Activated CD8-positive, alpha-beta memory T cell treated with anti-CD3 and anti-CD28 coated beads for 48 hours (primary cell): ENCODE measurements at regions not wholly inside any gene's neighbourhood (a gene's known extent, or its start where the extent isn't known, plus 50 kb on each side); places are given as distances from the start of the nearest gene placed in this dataset.
"Not testable (repeated sequence)": the region's sequence is repeated elsewhere in the genome, so short reads cannot be mapped to it uniquely, and the experiment has no call there.

Experiments
- DNase-seq, 3 experiments: peaks; one replicate each; pipeline ENCODE4 v3.0.0-alpha.2; 2020; ENCODE audit warnings: low read depth in 2 of 3, low spot score in 2 of 3

DNA sequence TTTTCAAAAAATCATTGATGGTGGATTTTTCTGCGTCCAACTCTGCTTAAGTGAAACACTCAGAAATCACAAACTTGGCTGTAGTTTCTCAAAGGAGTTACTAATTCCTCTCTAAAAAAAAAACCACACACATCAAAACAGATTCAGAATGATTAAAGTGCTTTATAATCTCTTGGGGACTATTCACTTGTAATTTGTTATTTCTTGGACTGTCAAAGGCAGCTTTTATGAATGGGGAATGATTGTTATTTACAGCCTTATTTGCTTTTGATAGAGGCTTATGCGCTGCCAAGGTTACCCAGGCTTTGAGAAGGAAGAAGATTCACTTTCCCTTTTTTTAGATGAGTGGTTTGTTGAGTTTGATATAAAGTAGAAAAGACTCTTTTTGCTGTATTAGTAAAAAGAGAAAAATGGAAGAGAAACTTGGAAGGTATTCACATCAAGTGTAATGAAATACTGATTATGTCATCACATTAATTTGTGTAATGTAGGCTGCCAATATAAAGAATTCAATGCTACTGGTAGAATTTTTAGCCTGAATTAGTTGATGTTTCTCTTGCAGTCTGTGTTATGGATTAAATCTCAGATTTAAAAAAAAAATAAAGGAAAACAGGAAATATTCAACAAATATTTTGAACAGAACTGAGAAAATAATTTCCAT is 381.0 kb upstream of the SASH1 start:
- no peak for DNase-seq

- DNase-seq: not testable (repeated sequence)
Observed at GRCh38 chr6:147965448-147965847, 377.2 kb upstream of the SASH1 start.

- DNase-seq: no peak
Observed at GRCh38 chr6:147970970-147971369, 371.7 kb upstream of the SASH1 start.

DNA sequence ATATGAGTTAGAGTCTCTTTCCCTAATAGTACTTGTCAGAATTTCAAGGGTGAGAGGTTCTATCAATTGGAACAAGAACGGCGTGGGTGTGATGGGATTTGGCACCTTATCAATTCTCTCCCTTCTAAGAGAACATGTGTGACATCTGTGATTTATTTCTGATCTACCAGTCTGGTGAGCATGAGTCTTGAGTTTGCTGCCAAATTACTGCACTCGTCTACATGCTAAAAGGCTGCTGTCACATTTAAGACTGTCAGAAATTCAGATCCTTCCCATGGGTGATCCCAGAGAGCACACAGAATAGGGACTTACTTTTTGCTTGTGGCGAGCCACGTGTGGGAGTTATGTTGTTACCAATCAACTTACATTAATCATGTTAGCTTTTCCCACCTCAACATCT is 370.2 kb upstream of the SASH1 start:
- no peak for DNase-seq

GRCh38 chr6:147973806-147974205 is 368.8 kb upstream of the SASH1 start:
- DNase-seq: no peak

DNA sequence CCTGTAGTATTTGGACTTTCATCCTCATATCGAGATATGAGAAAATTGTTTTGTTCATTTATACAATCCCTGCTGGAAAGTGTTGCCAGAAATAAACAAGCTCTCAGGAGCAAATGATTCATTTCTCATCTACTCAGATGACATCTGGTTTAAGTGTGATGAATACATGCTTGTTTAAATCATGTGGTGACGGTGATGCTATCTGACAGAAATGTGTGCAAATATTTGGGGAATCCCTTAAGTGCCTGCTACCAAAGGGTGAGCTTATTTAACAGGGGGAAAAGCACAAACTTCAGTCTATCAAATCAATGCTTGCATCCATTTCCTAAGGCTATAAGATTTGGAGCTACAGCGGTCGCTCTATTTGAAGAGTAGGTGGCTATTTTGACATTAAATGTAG is 368.3 kb upstream of the SASH1 start:
- DNase-seq: no peak

DNA sequence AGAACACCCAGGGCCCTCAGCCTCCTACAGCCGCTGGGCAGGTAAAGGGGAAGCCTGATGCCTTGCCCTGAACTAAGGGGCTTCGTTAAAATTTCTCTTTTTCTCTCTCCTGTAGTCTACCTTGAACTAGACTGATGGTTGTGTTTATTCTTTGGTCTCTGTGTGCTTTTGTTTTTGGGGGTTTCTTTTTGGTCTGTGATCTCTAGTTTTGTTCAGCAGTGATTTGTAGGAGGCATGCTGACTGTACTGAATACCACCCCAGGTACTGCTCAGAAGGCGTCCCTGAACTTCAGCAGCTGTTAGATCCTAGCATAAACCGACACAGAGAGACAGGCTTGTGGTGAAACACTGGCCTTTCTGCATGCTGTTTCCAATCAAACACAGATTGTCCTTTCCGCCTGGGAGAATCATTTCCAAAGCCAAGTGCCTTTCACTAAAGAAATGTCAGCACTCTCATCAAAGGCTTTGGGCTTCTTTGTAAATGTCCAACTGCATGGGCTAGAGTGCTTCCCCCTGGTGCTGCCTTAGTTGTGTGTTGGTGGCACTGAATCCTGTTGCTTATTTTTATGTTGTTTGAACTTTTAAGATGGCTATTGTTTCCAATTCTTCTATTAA is 364.7 kb upstream of the SASH1 start:
- no peak for DNase-seq

DNA sequence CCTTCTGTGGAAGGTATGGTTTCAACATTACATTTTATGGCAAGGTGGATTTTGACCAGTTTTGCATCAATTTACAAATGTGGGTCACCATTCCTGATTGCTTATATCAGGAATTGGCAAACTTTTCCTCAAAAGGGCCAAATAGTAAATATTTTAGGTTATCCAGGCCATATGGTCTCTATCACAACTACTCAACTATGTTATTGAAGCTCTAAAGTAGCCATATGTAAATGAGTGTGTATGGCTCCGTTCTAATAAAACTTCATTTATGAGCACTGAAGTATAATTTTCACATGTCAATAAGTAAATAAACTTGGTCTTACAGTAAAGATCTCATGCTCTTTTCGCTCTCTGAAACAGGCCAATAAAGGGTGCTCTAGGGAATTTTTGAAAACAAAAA is 362.7 kb upstream of the SASH1 start:
- DNase-seq: no peak

DNA sequence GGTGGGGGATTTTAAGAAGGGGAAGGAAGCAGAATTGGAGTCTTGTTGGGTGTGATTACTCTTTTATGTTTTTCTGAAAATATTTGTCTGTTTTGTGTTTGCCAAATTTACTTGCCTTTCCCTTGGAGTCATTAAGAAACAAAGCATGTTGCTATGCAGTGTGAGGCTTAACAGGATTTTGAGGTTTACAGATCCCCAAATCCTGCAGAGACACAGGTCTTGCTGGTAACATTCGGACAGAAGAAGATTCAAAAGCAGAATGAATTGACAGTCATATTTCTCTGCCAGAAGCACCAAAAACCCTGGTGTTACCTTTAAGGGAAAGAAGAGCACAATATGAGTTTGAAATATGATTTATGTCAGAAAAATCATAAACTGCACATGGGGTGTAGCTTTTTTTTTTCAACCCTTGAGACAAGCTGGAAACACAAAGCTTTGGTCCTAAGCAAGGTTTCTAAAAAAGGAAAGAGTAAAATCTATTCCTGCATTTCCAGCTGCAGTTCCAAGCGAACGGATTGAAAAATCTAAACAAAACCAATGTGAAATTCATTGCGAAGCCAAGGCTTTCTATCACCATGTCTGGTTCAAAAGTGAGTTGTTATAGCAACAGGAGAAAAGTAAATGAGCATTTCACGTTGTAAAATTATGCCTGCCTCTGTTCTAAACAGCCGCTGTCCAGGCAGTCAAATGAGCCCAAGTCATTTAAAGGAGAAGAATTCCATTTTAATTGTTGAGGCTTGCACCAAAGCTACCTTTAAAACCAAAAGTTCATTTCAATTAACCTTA is 358.9 kb upstream of the SASH1 start:
- no peak for DNase-seq

- no peak for DNase-seq
Observed at GRCh38 chr6:147986846-147987245, 355.8 kb upstream of the SASH1 start.

GRCh38 chr6:147990159-147990558 is 352.5 kb upstream of the SASH1 start:
- DNase-seq: no peak

DNA sequence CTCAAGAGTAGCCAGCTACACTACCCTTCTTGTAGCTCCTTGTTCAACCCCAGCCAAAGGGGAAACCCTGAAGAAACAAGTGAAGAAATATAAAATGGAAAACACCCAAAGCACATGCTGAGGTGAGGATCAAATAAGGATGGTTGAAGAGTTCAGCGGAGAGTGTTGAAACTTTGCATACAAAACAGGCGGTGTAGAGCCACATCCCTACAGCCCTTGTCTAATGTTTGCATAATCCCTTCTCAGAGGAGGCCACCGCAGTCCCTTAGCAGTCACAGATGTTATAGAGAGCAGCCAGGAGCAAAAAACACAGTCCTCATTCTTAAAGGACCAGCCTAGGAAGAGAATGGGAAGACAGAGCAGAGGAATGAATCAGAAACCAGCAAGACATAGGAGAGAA is 350.7 kb upstream of the SASH1 start:
- DNase-seq: no peak

GRCh38 chr6:147999001-147999540 is 343.6 kb upstream of the SASH1 start:
- DNase-seq: no peak

- no peak for DNase-seq
Observed at GRCh38 chr6:148001844-148002642, 340.6 kb upstream of the SASH1 start.

DNA sequence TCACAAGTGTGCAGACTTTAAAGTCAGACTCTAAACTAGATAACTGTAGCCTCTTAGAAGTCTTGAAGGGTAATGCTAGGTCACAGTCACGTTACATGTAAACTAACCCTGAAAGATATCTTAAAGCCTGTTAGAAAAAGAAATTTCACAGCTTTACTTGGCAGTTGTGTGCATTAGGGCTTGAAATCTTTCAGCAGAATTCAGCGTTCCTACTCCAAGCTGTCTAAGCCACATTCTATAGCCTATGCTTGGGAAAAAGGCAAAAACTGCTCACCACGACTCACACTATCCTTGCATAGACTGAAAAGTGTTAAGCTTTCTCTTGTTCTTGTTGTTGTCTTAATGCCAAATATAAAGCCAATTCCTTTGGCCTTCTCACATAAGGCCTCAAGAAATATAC is 338.0 kb upstream of the SASH1 start:
- DNase-seq: no peak

GRCh38 chr6:148005806-148006205 is 336.8 kb upstream of the SASH1 start:
- DNase-seq: no peak

DNA sequence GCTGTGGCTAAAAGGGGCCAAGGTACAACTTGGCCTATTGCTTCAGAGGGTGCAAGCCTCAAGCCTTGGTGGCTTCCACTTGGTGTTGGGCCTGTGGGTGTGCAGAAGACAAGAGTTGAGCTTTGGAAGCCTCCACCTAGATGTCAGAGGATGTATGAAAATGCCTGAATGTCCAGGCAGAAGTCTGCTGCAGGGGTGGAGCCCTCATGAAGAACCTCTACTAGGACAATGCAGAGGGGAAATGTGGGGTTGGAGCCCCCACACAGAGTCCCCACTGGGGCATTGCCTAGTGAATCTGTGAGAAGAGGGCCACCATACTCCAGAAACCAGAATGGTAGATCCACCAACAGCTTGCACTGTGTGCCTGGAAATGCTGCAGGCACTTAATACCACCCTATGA is 332.1 kb upstream of the SASH1 start:
- DNase-seq: not testable (repeated sequence)

DNA sequence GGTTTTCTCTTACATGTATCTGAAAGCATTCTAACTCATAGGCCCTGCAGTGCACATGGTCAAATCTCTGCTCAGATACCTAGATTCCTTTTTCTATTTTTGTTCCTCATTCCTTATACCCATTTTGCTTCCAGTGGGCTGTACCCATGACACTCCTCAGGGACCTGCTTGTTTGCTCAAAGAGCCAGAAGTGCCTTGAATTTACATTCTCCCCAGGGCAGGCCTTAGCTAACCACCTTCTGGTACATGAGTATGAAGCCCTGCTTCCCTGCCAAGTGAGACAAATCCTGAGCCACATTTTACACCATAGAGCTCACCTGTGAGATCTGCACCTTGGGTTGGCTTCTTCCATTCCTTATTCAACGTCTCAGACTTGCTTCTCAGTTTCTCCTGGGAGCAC is 326.6 kb upstream of the SASH1 start:
- no peak for DNase-seq

GRCh38 chr6:148021165-148021564 is 321.5 kb upstream of the SASH1 start:
- DNase-seq: no peak

DNA sequence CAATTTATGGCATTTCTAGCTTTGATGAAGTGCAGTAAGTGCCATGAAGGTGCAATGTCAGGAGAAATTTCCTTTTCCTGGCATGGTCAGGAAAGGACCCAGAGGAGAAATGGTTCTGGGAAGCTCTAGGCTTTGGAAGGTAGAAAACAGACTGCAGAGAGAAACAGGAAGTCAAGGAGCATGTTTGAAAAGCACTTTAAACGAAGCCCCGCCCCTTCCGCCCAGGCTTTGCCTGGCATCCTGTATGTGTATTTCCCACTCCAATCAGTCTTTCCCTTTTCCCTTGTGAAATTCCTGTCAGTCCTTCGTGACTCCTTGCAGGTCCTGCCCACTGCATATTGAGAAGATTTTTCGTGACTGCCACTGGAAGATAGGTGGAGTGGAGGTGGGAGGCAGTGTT is 320.9 kb upstream of the SASH1 start:
- no peak for DNase-seq

- not testable (repeated sequence) for DNase-seq
Observed at GRCh38 chr6:148022279-148022678, 320.4 kb upstream of the SASH1 start.
